GM23248 (cell line): ENCODE measurements at regions not wholly inside any gene's neighbourhood (a gene's known extent, or its start where the extent isn't known, plus 50 kb on each side); places are given as distances from the start of the nearest gene placed in this dataset.

Source experiments
- DNase-seq: peaks from one replicate; pipeline ENCODE4 v3.0.0-alpha.2; 2015
- H2AFZ ChIP-seq: fragments of 200-600 bp; sonication (generic); 2 replicates; pipeline ENCODE4 v1.6.1; 2016; ENCODE audit warnings: antibody characterized with exemption
- H3F3A ChIP-seq: fragments of 200-600 bp; sonication (generic); 2 replicates; pipeline ENCODE4 v1.6.1; 2016; ENCODE audit warnings: mild to moderate bottlenecking, antibody characterized with exemption, mixed run types; ENCODE audit not compliant: insufficient read depth
- H3K27ac ChIP-seq: fragments of 200-600 bp; sonication (generic); 2 replicates; pipeline ENCODE4 v1.5.1; 2016; ENCODE audit warnings: mild to moderate bottlenecking
- H3K27me3 ChIP-seq: fragments of 200-600 bp; sonication (generic); replicated peaks from 2 replicates; pipeline ENCODE4 v1.6.1; 2016; ENCODE audit warnings: mild to moderate bottlenecking; ENCODE audit not compliant: insufficient read depth
- H3K36me3 ChIP-seq: fragments of 200-600 bp; sonication (generic); 2 replicates; pipeline ENCODE4 v1.6.1; 2016; ENCODE audit warnings: low read depth, mild to moderate bottlenecking
- H3K4me1 ChIP-seq: fragments of 200-600 bp; sonication (generic); 2 replicates; pipeline ENCODE4 v1.6.1; 2016; ENCODE audit warnings: mild to moderate bottlenecking; ENCODE audit not compliant: insufficient read depth
- H3K4me2 ChIP-seq: fragments of 200-600 bp; sonication (generic); one replicate; pipeline ENCODE4 v1.6.1; 2016; ENCODE audit warnings: mild to moderate bottlenecking; ENCODE audit not compliant: unreplicated experiment
- H3K4me3 ChIP-seq: fragments of 200-600 bp; sonication (generic); 2 replicates; pipeline ENCODE4 v1.5.1; 2016; ENCODE audit warnings: mild to moderate bottlenecking
- H3K79me2 ChIP-seq: fragments of 200-600 bp; sonication (generic); 2 replicates; pipeline ENCODE4 v1.6.1; 2016; ENCODE audit warnings: mild to moderate bottlenecking; ENCODE audit not compliant: insufficient read depth
- H3K9ac ChIP-seq: fragments of 200-600 bp; sonication (generic); 2 replicates; pipeline ENCODE4 v1.6.1; 2016; ENCODE audit warnings: mild to moderate bottlenecking
- H3K9me2 ChIP-seq: fragments of 200-600 bp; sonication (generic); 2 replicates; pipeline ENCODE4 v1.6.1; 2016; ENCODE audit warnings: mixed run types, mild to moderate bottlenecking, moderate library complexity; ENCODE audit not compliant: insufficient read depth
- H3K9me3 ChIP-seq: fragments of 200-600 bp; sonication (generic); one replicate; pipeline ENCODE4 v1.6.1; 2017; ENCODE audit warnings: low read depth
- H4K20me1 ChIP-seq: fragments of 200-600 bp; sonication (generic); 2 replicates; pipeline ENCODE4 v1.6.0; 2016; ENCODE audit not compliant: insufficient read depth
- EZH2 ChIP-seq: fragments of 200-600 bp; sonication (generic); IDR thresholded peaks from 2 replicates; pipeline ENCODE4 v1.6.1; 2018; ENCODE audit warnings: antibody characterized with exemption, mild to moderate bottlenecking; ENCODE audit not compliant: insufficient read depth, poor library complexity, severe bottlenecking
- EZH2phosphoT487 ChIP-seq: fragments of 200-600 bp; sonication (generic); IDR thresholded peaks from 2 replicates; pipeline ENCODE4 v1.6.1; 2018; ENCODE audit warnings: antibody characterized with exemption, moderate library complexity, mild to moderate bottlenecking, low read depth; ENCODE audit not compliant: insufficient read depth
- WGBS, 2 experiments: methylation state at CpG; one replicate each; pipeline ENCODE4 v1.1.6; 2015 to 2017; ENCODE audit warnings: low lambda C conversion rate in 2 of 2, low coverage in 1 of 2; ENCODE audit errors: missing lambda C conversion rate in 2 of 2; 5-methylcytosine and 5-hydroxymethylcytosine counted together
- in situ Hi-C: fragments of 300-500 bp; cut with MboI; formaldehyde crosslinking; loops from 2 replicates; pipeline ENCODE4 v1.15.0; 2020

GRCh38 chr2:67694445-67694844 lies 297.3 kb downstream of the ETAA1 start:
- DNase-seq: no peak
- in situ Hi-C loops: no loop called here
- Histone ChIP-seq H3K9me3 (no peaks in the 10 kb centered on the region), H3K4me1 (no peaks in the 10 kb centered on the region), H3K36me3 (no peaks in the 10 kb centered on the region), H3K4me3 (no peak overlapping the region), H3K27ac (no peak overlapping the region), H3K79me2 (no peaks in the 10 kb centered on the region), H2AFZ (no peak overlapping the region), H3K9me2 (no peaks in the 10 kb centered on the region), H4K20me1 (no peaks in the 10 kb centered on the region), H3F3A (no peaks in the 10 kb centered on the region), H3K9ac (no peak overlapping the region), H3K4me2 (no peak overlapping the region), H3K27me3 (no peaks in the 10 kb centered on the region)
- TF ChIP-seq EZH2: no peak
- no peak for TF ChIP-seq EZH2phosphoT487
- WGBS, 2 experiments: 90 to 91% methylated on average over 9 to 10 of the region's 10 CpGs

GRCh38 chr2:67701011-67701410 lies 303.9 kb downstream of the ETAA1 start:
- DNase-seq: no peak
- no peak overlapping the region for H2AFZ ChIP-seq

GRCh38 chr2:67702284-67702683 lies 305.2 kb downstream of the ETAA1 start:
- Histone ChIP-seq H3K9ac (no peak overlapping the region), H3K4me1 (no peaks in the 10 kb centered on the region), H3K79me2 (no peaks in the 10 kb centered on the region), H4K20me1 (no peaks in the 10 kb centered on the region), H3K27me3 (no peaks in the 10 kb centered on the region), H3K9me2 (no peaks in the 10 kb centered on the region), H3K9me3 (no peaks in the 10 kb centered on the region), H2AFZ (no peak overlapping the region), H3K36me3 (no peaks in the 10 kb centered on the region), H3K4me3 (no peak overlapping the region), H3K27ac (no peak overlapping the region), H3F3A (no peaks in the 10 kb centered on the region), H3K4me2 (no peak overlapping the region)
- TF ChIP-seq EZH2 (no peak), EZH2phosphoT487 (no peak)
- in situ Hi-C loops: no loop called here
- WGBS, 2 experiments: 66 to 70% methylated on average over 4 of the region's 4 CpGs
- DNase-seq: no peak

More at GRCh38 chr2:67701011-67701410, 303.9 kb downstream of the ETAA1 start:
- WGBS, 2 experiments: 89 to 93% methylated on average over 4 of the region's 4 CpGs
- Histone ChIP-seq H3F3A (no peaks in the 10 kb centered on the region), H3K4me3 (no peak overlapping the region), H3K27ac (no peak overlapping the region), H3K36me3 (no peaks in the 10 kb centered on the region), H3K9ac (no peak overlapping the region), H3K79me2 (no peaks in the 10 kb centered on the region), H4K20me1 (no peaks in the 10 kb centered on the region), H3K9me2 (no peaks in the 10 kb centered on the region), H3K4me1 (no peaks in the 10 kb centered on the region), H3K27me3 (no peaks in the 10 kb centered on the region), H3K4me2 (no peak overlapping the region), H3K9me3 (no peaks in the 10 kb centered on the region)
- TF ChIP-seq EZH2 (no peak), EZH2phosphoT487 (no peak)
- in situ Hi-C loops: no loop called here

- H3K4me2 ChIP-seq: no peak overlapping the region
- no peaks in the 10 kb centered on the region for H3K27me3 ChIP-seq
- H3K4me3 ChIP-seq: no peak overlapping the region
- no peak overlapping the region for H2AFZ ChIP-seq
- DNase-seq: no peak
- no peaks in the 10 kb centered on the region for H3K9me2 ChIP-seq
- H3K4me1 ChIP-seq: no peaks in the 10 kb centered on the region
- no peaks in the 10 kb centered on the region for H3K79me2 ChIP-seq
- H3K36me3 ChIP-seq: no peaks in the 10 kb centered on the region
- no peak overlapping the region for H3K9ac ChIP-seq
- in situ Hi-C loops: no loop called here
- H3K27ac ChIP-seq: no peak overlapping the region
- 43 to 56% methylated on average over 1 of the region's 1 CpG for WGBS, 2 experiments
- no peak for TF ChIP-seq EZH2phosphoT487
- TF ChIP-seq EZH2: no peak
- no peaks in the 10 kb centered on the region for H4K20me1 ChIP-seq
- H3K9me3 ChIP-seq: no peaks in the 10 kb centered on the region
- no peaks in the 10 kb centered on the region for H3F3A ChIP-seq
Measured at GRCh38 chr2:67702937-67703336, 305.8 kb downstream of the ETAA1 start.

GRCh38 chr2:67706082-67706481 lies 308.9 kb downstream of the ETAA1 start:
- Histone ChIP-seq H3K4me2 (no peak overlapping the region), H4K20me1 (no peaks in the 10 kb centered on the region), H3K27ac (no peak overlapping the region), H3K27me3 (no peaks in the 10 kb centered on the region), H3K79me2 (no peaks in the 10 kb centered on the region), H3K9ac (no peak overlapping the region), H2AFZ (no peak overlapping the region), H3K9me3 (no peaks in the 10 kb centered on the region), H3K4me3 (no peak overlapping the region), H3K36me3 (no peaks in the 10 kb centered on the region), H3K4me1 (no peaks in the 10 kb centered on the region), H3F3A (no peaks in the 10 kb centered on the region), H3K9me2 (no peaks in the 10 kb centered on the region)
- WGBS, 2 experiments: 68 to 70% methylated on average over 3 of the region's 3 CpGs
- in situ Hi-C loops: no loop called here
- no peak for DNase-seq
- TF ChIP-seq EZH2phosphoT487: no peak
- TF ChIP-seq EZH2: no peak
